NOMO-1 treated with dmso at 0.1 percent for 144 hours (cell line): ENCODE measurements at regions not wholly inside any gene's neighbourhood (a gene's known extent, or its start where the extent isn't known, plus 50 kb on each side); places are given as distances from the start of the nearest gene placed in this dataset.

Experiments
- DNase-seq: peaks from one replicate; lab custom pipeline; 2025; ENCODE audit not compliant: unreplicated experiment; lab: John Stamatoyannopoulos, UW

DNA sequence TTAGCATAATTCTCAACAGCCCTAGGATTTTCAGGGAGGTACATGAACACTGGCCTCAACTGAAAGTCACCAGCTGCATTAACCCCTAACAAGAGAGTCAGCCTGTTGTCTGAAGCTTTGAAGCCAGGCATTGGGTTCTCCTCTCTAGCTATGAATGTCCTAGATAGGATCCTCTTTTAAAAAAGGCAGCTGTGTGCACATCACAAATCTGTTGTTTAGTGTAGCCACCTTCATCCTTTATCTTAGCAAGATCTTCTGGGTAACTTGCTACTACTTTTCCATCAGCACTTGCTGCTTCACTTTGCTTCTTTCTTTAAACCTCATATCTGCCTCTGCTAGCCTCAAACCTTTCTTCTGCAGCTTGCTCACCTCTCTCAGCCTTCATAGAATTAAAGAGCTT lies 1692.1 kb downstream of the EFNB2 start:
- no peak for DNase-seq

DNA sequence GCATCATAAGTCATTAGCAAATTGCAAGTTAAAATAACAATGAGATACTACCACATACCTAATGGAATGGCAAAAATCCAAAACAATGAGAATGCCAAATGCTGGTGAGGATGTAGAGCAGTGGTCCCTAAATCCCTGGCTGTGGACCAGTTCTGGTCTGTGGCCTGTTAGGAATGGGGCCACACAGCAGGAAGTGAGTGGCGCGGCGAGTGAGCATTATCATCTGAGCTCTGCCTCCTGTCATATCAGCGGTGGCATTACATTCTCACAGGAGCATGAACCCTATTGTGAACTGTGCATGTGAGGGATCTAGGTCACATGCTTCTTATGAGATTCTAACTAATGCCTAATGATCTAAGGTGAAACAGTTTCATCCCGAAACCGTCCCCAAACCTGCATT lies 1694.4 kb downstream of the EFNB2 start:
- no peak for DNase-seq

DNA sequence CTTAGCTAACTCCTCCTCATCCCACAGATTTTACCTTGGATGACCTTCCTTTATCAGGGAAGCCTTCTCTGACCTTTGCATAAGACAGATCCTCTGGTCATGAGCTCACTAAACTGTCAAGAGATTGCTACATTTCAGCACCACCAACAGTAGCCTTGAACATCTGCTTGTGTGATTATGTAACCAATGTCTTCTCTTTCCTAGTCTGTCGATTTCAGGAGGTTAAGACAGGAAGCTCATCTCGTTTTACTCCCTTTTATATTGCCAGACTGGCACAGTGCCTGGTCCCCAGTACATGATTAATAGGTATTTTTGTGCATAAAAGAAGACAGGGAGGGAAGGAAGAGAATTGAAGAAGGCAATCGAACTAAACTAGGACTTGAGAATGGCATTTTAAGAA lies 1697.7 kb downstream of the EFNB2 start:
- peak; percentile 61 for DNase-seq

DNA sequence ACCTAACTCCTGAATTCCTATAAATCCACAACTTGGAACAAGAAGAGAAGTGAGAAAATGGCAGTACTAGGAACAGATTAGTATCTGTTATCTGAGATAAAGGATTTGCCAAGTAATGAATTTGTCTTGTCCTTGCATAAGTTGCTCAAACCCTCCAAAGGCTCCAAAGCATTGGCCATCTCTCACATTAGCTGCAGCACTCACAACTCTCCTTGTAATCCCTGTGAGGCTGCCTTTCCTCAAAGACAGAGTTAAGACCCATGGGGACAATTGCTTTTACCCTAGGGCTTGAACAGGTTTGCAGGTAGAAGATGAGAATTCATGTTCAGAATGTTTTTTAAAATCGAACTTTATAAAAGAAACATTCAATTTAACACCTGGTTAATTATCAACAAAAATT lies 1702.2 kb downstream of the EFNB2 start:
- DNase-seq = no peak

DNA sequence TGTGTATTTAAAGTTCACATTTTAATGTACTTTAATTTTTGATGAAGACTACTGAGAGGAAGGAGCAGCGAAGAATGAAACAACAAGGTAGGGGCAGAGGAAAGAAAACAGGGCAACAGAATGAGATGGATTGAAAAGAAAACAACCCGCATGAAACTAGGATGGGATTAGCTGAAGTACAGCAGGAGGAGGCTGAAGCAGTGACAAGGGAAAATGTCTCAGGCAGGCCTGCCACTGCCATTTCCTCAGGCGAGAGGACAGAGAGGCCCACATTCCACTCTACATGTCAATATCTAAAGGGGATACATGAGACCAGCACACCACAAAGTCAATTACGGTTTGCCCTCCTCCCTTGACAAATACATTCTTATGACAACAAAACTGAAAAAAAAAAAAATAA lies 1703.2 kb downstream of the EFNB2 start:
- DNase-seq = no peak

DNA sequence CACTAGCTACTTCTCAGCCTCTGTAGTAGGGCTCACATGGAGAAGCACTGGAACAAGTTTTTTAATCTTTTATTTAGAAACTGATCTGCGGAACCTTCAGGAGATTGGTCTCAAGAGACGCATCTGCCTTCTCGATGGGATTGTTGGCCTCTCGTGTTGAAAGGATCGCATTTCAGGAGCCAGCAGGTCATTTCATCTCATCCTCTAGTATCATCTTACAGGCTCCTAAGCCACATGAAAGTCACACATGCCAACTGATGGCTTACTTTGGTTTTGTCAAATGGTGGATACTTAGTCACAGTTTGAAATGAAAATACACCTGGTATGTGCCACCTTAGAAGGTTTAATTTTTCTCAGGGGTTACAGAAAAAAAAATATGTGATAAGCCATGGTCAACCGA lies 1703.6 kb downstream of the EFNB2 start:
- no peak for DNase-seq

DNA sequence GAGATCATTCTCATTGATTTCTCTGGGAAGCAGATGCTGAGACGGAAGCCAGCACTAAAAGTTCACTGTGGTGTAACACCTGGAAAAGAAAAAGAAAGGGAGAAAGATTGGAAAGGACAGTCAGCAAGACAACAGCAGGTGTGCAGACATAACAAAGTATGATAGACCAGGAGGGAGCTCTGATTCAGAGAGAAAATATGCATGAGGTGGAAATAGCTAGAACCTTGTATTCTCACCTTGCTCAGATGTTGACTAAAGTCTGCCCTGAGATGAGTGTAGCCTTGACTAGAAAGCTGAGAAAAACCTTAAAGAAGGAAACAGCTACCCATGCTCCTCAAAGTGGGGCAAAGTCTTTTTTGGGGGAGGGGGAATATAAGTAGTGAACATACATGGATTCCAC lies 1711.8 kb downstream of the EFNB2 start:
- no peak for DNase-seq

DNA sequence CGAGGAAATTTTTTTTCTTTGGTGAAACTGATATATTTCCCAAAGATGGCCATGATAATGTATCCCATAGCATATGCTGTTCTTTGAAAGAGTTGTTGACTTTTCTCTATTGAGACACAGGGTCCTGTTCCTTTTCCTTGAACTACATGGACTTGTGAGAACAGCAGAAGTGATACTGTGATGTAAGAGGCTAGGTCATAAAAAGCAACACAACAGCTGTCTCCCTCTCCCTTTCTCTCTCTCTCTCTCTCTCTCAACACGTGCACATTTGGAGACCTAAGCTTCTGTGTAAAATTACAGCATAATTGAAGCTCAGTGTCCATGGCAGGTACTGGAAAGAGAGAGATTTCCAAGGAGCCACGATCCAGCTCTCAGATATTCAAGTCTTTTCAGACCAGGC lies 1712.4 kb downstream of the EFNB2 start:
- DNase-seq = peak; percentile 19

DNA sequence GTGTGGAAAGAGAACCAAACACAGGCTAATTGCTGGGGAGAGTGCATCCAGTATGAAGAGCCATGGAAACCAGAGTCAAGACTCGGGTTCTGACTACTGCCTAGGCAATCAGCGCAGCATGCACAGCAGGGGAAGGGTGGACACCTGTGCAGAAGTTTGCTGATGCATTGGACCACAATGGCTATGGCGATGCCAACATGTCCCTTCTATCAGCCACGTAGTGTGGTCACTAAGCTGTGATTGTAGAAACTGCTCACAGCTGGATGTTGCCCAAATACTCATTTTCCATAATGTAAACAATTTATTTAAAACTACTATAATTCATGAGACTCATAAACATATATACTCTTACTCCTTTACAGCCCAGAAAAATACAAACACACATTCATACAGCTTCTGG lies 1718.2 kb downstream of the EFNB2 start:
- DNase-seq = no peak

DNA sequence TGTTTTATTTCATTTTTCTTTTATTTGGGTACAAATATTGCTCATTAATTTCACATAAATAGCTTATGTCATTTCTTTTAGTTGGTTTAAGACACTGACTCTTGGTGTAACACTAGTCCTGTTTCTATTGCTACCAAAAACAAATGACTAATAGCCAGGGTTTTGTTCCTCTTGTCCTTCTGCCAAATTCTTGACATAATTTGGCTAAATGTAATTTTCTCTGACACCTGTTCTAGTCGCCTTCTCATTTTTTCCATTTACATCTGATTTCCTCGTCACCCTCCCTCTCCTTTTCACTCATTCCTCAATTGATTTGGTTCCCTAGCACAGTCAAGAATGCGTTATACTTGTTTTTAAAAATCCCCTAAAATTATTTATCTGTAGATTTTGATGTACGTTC lies 1718.7 kb downstream of the EFNB2 start:
- DNase-seq = no peak

DNA sequence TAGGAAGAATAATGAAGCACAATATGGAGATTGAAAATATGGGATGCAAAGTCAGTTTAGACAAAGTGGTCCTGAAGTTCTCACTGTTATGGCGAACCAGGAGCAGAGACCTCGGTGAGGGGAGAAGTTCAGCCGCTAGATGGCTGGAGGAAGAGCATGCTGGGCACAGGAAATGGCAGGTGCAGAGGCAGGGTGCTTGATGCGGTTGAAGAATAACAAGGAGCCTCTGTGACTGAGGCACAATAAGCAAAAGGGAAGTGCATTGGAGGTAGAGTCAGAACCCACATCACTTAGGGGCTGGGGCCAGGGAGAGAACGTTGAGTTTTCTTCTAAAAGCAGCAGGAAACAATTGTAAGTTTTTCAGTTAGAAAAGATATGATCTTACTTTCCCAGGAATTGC lies 1725.2 kb downstream of the EFNB2 start:
- no peak for DNase-seq

DNA sequence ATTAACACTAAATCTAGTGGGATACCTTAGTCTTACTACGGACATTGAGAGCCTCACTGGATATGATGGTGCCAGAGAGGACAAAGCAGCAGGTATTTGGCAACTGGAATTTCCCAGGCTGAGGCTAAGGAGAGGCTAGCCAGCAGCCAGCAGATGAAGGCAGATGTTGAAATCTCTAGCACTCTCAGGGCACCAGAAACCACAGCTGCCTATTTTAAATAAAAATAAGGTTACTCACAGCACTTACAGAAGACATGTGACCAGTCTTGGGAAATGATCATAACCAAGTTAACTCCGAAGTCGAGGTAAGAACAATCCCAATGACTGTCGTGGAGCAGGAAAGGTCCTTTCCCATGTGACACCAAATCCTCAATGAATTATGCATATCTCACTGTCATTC lies 1726.0 kb downstream of the EFNB2 start:
- DNase-seq = peak; percentile 21

DNA sequence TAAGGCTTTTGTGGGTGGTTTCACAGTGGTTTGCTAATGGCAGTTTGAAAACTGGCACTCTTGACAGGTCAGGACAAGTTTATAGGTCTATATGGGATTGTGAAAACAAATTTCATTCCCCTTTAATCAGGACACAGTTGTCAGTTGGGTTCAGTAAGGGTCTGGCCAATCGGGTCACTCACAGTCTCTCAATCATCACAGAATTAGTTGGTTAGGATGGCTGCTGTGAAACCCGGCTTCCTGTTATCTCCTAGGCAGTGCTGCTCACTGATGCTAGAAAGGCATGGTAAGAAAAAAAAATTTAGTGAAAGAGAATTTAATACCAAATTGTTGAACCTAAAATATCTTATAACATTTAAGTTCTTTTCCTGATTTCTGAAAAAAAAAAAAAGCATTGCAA lies 1730.1 kb downstream of the EFNB2 start:
- DNase-seq = no peak

DNA sequence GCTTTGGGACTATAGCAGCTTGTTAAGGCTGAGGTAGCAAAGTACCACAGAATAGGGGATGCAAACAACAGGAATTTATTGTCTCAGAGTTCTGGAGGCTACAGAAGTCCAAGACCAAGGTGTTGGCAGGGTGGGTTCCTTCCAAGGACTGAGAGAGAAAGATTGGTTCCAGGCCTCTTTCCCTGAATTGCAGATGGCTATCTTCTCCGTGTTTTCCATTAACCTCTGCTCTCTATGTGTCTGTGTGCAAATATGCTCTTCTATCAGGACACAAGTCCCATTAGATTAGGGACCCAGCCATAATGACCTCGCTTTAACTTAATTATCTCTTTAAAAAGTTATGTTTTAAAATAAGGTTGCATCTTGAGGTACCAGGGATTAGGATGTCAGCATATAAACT lies 1732.9 kb upstream of the SLC10A2 start:
- DNase-seq = no peak

DNA sequence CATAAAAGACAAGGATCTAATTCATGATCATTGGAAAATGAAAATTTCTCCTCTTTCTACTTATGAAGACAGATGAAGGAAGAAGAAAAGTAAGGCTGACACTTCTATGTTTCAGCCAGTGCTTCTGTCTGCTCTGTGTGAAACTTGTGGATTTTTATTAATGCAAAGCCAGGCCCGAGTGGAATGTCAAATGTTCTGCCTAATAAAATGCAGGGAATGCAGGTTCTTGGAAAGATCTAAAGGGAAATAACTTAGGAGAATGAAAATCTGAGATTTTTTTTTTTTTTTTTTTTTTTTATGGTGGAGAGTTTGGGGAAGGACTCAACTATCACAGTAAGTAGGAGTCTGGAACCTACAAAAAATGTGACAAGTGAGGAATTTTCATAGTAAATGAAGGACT lies 1732.3 kb upstream of the SLC10A2 start:
- DNase-seq = no peak

DNA sequence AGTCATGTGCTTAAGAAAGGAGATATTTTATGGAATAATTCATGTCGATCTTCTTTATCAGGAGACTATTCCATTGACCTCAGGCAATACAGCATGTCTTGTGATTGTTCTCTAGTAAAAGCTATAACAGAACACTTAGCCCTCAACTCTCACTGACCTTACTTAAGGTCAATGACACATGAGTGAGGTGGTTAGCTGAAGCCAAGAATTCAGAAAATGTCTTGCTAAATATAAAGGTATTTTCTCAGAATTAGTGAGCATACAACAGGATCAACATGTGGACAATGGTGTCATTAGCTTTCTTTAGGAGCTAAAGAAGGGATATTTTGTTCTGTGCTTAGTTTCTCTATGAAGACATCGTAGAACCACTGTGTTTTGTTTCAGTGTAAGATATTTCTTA lies 1730.4 kb upstream of the SLC10A2 start:
- no peak for DNase-seq

DNA sequence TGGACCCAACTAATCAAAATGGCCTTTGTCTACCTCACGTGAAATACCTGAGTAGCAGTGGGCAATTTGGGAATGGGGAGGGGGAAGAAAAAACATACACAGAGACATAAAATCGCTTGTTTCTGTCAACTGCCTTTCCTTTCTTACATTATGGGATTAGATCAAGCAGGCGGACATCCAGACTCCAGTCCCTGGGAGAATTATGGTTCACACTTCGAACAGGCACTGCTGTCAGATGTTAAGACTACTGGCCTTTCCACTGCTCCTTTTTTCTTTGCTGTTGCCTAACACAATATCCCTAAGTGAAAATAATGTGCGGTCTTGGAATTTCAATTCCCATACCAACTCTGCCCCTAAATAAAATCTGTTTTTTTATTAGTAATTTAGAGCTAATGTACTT lies 1719.7 kb upstream of the SLC10A2 start:
- DNase-seq = no peak

DNA sequence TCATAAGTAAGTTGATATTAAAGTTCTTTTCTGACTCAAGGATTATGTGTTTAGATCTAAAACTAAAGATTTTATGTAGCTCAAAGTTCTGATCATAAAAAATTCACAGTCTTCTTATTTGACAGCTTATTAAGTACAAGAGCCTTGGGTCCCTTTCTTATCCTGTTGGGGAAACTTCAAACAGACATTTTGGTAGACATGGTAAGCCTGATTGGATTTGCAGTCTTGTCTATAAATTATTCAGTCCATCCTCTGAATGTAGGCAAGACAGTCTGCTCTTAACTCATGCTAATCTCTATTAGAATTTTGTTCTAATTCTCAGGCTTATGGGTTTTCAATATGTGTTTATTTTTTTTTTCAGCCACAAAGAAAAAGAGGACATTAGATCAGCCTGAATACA lies 1718.7 kb upstream of the SLC10A2 start:
- no peak for DNase-seq

DNA sequence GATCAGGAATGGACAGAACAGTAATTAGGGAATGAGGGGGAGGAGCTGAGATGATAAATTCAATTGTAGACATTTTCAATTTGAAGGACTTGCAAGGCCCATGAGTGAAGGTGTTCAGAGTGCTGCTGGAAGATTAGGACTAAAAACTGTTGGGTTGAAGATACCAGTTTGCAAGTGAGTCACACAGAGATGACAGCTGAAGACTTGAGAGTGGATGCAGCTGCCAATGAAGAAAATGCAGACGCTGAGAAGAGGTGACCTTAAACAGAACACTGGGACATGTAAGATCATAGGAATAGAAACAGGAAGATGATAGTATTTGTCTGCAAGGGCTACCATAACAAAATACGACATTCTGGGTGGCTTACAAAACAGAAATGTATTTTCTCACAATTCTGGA lies 1716.5 kb upstream of the SLC10A2 start:
- DNase-seq = no peak

DNA sequence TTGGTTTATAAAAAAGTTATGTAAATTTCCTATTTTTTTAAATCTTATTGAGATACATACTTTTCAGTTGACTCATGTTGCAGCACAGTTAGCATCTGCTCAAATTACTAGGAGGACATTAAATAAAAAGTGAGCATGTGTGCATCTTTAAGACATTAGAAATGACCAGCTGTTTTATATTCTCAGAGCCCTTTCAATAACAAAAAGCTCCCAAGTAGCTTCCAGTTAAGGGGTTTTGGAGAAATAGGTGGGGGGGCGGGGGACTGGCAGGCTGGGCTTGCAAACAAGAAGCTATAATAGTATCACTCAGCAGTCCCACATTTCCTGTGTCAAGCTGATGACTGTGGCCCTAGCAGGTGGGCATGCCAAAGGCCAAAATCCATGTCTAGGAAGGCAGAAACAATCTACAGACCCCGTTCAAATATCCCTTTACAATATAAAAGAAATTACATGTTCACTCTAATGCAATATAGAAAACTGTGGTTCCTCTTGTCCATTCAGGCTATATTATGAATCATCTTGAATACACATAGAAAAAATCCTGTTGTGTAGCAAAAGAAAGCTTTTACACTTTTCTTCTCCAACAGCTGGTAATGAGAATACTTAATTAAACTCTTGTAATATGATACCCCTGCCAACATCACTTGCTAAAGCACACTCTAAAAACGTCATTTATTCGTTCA lies 1713.2 kb upstream of the SLC10A2 start:
- DNase-seq = no peak

DNA sequence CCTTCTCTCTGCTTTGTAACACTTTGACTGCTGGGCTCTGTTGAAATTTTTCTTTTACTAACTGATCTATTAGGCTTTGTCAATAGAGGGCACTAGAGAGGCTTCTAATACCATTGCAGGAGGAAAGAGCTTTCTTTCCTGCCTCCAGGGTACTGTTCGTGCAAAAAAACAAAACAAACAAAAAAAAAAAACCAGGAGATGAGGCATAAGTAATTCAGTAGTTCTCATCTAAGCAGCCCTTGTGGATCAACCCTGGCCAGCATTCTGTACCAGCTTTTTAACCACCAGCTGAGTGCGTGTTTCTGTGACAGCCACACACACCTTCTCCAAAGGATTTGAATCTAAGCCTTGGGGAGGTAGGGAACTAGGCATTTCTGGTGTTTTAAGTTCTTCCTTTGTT lies 1707.6 kb upstream of the SLC10A2 start:
- peak; percentile 12 for DNase-seq

DNA sequence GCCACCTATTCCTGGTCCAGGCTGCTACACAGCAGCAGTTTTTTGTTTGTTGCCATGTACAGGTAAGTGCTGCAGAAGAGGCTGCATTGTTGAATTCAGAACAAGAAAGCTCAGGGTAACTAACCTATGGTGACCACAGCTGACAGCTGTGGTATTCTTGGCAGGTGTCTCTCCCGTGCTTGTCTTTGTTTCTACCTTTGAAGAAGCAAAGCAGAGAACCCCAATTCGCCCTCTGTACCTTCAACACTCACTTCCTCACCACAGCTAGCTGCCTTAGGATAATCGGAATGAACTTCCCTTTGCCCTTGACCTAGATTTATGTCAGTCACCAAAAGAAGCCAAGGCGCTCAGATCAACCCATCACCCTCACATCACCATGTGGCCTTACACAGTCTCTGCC lies 1703.3 kb upstream of the SLC10A2 start:
- DNase-seq = no peak

DNA sequence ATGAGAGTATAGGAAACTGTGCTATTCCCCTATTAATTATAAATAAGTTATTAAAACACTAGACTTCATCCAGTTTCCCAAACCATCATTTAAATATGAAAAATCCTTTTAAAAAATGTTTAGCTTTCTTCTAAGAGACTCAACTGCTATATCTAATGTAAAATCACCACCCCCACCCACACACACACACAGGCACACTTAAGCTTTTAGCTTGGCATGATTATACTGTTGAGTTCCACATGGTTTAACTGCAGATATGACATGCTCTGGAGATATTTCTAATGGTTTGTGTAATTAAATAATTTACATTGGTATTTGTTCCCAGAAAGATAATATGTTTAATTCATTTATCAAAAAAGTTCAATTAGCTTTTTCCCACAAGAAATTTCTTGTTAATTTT lies 1700.1 kb upstream of the SLC10A2 start:
- no peak for DNase-seq

DNA sequence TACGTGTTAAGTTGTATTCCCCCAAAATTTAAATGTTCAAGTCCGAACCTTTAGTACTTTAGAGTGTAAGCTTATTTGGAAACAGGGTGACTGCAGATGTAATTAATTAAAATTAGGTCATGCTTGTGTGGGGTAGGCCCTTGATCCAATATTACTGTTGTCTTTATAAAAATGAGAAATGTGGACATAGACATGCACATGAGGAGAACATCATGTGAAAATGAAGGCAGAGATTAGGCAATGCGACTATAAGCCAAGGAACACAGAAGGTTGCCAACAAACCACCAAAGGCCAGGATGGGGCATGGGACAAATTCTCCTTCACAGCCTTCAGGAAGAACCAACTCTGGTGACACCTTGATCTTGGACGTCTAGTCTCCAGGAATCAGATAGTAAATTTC lies 1698.4 kb upstream of the SLC10A2 start:
- no peak for DNase-seq
